Bronchial epithelial cell (primary cell): ENCODE measurements at regions not wholly inside any gene's neighbourhood (a gene's known extent, or its start where the extent isn't known, plus 50 kb on each side); places are given as distances from the start of the nearest gene placed in this dataset.
"Not testable (repeated sequence)": the region's sequence is repeated elsewhere in the genome, so short reads cannot be mapped to it uniquely, and the experiment has no call there.

Experiments used
- DNase-seq: peaks from one replicate; pipeline ENCODE4 v3.0.0-alpha.2; 2010; ENCODE audit warnings: low read depth
- FAIRE-seq: peaks from 2 replicates; lab custom pipeline; 2011; peaks lifted over from hg19 to GRCh38; lab: Jason Lieb, UNC
- H3K27me3 ChIP-seq: 2 replicates; pipeline ENCODE4 v1.5.1; 2011; ENCODE audit warnings: low read length; ENCODE audit not compliant: control insufficient read depth, insufficient read depth
- H3K36me3 ChIP-seq: 2 replicates; pipeline ENCODE4 v1.5.1; 2011; ENCODE audit warnings: low read length; ENCODE audit not compliant: control insufficient read depth, insufficient read depth
- H3K4me3 ChIP-seq: 2 replicates; pipeline ENCODE4 v1.5.1; 2011; ENCODE audit warnings: mild to moderate bottlenecking, low read depth, low read length, control low read depth
- TF ChIP-seq, protein P1 (sequence below): IDR thresholded peaks from 2 replicates; pipeline ENCODE4 v1.5.1; 2011; ENCODE audit warnings: mild to moderate bottlenecking, moderate library complexity, low read length, control low read depth, inconsistent platforms; ENCODE audit not compliant: insufficient read depth, severe bottlenecking

DNA sequence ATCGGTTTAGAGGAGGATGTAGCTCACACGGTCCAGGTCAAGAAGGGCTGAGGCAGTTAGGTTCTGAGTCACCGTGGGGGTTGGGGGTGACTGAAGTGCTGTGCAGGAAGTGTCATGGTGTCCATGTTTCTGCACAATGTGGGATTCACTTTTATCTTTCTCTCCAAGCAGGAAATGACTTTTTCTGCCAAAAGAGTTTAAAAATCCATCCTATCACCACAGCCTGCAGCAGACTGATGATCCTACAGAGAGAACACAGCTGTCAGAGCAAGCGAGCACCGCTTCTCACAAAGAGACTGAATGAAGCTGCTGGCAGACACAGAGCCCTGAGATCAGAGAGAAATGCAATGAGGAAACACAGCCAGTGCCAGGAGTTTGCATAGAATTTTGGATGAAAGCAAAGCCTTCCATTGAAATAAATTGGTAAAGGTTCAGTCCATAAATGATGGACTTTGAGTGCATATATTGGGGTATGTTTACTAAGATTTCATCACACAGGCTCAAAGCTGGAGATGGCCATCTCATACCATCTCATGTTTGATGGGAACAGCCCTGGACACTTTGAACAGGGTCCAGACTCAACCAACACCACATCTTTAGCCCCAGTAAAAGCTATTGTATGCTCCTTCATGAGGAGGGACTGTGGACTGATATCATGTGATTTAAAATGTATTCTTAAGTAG, 213.9 kb upstream of the FBXL7 start:
- H3K36me3 ChIP-seq = no peaks in the 10 kb centered on the region
- H3K4me3 ChIP-seq = no peak overlapping the region
- DNase-seq (no peak), FAIRE-seq (no peak)
- H3K27me3 ChIP-seq = no peaks in the 10 kb centered on the region
- TF ChIP-seq, protein P1, sequence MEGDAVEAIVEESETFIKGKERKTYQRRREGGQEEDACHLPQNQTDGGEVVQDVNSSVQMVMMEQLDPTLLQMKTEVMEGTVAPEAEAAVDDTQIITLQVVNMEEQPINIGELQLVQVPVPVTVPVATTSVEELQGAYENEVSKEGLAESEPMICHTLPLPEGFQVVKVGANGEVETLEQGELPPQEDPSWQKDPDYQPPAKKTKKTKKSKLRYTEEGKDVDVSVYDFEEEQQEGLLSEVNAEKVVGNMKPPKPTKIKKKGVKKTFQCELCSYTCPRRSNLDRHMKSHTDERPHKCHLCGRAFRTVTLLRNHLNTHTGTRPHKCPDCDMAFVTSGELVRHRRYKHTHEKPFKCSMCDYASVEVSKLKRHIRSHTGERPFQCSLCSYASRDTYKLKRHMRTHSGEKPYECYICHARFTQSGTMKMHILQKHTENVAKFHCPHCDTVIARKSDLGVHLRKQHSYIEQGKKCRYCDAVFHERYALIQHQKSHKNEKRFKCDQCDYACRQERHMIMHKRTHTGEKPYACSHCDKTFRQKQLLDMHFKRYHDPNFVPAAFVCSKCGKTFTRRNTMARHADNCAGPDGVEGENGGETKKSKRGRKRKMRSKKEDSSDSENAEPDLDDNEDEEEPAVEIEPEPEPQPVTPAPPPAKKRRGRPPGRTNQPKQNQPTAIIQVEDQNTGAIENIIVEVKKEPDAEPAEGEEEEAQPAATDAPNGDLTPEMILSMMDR = no peak

DNA sequence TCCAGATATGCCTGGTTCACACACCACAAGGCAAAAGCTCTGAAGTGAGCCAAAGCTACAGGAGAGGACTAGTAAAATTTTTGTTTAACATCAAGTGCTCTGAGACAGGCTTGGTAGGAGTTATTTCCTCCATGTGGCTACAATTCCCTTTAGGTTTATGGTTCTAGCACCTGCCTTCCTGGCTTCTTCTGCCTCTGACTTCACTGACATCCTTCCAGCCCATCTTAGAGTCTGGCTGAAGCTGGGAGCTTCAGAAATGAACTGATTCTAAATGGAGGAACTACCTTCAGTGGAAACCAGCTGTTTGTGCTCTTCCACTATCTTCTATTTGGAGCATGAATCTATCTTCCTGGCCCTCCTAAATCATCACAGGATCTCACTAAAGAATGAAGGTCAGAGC, 215.3 kb upstream of the FBXL7 start:
- TF ChIP-seq, protein P1 = no peak
- FAIRE-seq = no peak
- H3K4me3 ChIP-seq = no peak overlapping the region
- DNase-seq = no peak
- no peaks in the 10 kb centered on the region for H3K27me3 ChIP-seq
- H3K36me3 ChIP-seq = no peaks in the 10 kb centered on the region

DNA sequence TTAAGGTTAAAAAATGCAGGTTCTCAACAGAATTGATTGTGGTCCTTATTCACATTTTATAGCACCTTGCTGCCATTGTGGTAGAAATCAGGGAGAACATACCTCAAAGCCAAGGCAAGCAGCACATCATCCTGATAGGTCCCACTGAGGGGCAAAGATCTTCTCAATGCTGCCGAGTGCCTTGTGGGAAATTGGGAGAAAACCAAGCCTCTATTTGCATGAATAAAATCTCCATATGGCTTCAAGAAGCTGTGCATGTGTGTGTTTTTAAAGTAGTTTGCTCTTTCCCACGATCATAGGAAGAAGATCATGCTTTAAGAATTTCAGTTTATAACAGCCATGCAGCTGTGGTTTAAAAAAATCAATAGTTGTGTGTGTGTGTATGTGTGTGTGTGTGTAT, 216.9 kb upstream of the FBXL7 start:
- TF ChIP-seq, protein P1 = no peak
- FAIRE-seq (no peak), DNase-seq (no peak)
- H3K36me3 ChIP-seq = no peaks in the 10 kb centered on the region
- no peaks in the 10 kb centered on the region for H3K27me3 ChIP-seq
- H3K4me3 ChIP-seq = no peak overlapping the region

DNA sequence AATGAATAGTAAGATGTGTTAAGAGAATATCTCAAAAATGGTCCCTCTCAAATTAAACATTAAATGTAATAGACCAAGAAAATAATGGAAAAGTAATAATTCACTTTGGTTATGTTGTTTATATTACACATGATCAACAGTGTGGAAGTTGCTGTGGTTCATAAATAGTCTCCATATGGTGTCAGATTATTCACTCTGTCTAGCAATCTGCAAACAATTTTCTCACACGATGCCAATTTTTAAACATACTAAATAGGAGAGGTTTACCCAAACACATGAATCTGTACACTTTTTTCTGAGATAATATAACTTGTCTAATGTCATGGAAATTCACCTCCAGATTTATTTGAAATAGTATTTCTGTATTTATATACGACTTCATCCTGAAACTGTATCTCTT, 217.4 kb upstream of the FBXL7 start:
- no peak for DNase-seq
- Histone ChIP-seq H3K36me3 (no peaks in the 10 kb centered on the region), H3K4me3 (no peak overlapping the region), H3K27me3 (no peaks in the 10 kb centered on the region)
- FAIRE-seq = no peak
- TF ChIP-seq, protein P1 = no peak

DNA sequence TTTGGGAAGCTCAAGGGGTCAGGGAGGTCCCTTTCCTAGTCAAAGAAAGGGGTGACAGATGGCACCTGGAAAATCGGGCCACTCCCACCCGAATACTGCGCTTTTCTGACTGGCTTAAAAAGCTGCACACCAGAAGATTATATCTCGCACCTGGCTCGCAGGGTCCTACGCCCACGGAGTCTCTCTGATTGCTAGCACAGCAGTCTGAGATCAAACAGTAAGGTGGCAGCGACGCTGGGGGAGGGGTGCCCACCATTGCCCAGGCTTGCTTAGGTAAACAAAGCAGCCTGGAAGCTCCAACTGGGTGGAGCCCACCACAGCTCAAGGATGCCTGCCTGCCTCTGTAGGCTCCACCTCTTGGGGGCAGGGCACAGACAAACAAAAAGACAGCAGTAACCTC, 228.4 kb upstream of the FBXL7 start:
- FAIRE-seq, DNase-seq, H3K36me3 ChIP-seq, H3K4me3 ChIP-seq, H3K27me3 ChIP-seq: not testable (repeated sequence)

DNA sequence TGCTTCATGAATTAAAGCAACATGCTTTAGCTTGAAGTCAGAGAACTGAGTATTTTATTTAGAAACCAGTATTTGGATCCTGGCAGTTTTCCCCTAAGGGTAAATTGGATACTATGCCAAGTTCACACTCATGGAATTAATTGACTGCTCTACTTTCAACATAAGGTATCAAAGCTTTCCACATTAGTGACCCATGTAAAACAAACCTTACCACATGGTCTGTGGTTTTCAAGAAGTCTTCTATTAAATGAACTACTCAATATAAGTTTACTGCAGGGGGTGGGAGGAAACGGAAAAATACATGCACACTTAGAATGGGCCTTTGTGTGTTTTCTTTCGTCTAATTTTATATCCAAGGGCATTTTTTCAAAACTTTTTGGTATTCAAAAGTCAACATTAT, 232.0 kb upstream of the FBXL7 start:
- Histone ChIP-seq H3K36me3 (no peaks in the 10 kb centered on the region), H3K27me3 (no peaks in the 10 kb centered on the region), H3K4me3 (no peak overlapping the region)
- DNase-seq (no peak), FAIRE-seq (no peak)
- TF ChIP-seq, protein P1 = no peak
